GM12874 (cell line): ENCODE measurements at regions not wholly inside any gene's neighbourhood (a gene's known extent, or its start where the extent isn't known, plus 50 kb on each side); places are given as distances from the start of the nearest gene placed in this dataset.

Source experiments
- TF ChIP-seq, protein P1 (sequence below): IDR thresholded peaks from 2 replicates; pipeline ENCODE4 v1.5.1; 2011; ENCODE audit warnings: low read depth, mild to moderate bottlenecking, control low read depth, low read length, moderate library complexity; ENCODE audit not compliant: insufficient read depth

DNA sequence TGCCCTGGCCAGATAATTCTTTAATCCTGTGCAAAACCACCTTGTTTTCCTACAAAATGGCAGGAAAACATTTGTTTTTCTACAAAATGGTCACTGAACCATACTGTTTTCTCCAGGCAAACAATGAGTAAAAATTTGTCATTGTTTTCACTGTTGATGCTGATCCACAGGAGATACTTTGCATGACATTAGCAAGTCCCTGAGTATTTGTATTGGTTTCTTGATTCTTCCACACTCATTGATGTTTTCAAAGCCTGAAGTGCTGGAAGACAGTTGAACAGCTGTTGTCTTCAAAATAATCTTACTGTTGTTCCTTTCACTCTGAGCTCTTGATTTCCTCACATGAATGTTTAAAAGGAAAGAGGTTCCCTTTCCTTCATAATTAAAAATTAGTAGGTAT, 123.1 kb upstream of the HTR2A start:
- TF ChIP-seq, protein P1, sequence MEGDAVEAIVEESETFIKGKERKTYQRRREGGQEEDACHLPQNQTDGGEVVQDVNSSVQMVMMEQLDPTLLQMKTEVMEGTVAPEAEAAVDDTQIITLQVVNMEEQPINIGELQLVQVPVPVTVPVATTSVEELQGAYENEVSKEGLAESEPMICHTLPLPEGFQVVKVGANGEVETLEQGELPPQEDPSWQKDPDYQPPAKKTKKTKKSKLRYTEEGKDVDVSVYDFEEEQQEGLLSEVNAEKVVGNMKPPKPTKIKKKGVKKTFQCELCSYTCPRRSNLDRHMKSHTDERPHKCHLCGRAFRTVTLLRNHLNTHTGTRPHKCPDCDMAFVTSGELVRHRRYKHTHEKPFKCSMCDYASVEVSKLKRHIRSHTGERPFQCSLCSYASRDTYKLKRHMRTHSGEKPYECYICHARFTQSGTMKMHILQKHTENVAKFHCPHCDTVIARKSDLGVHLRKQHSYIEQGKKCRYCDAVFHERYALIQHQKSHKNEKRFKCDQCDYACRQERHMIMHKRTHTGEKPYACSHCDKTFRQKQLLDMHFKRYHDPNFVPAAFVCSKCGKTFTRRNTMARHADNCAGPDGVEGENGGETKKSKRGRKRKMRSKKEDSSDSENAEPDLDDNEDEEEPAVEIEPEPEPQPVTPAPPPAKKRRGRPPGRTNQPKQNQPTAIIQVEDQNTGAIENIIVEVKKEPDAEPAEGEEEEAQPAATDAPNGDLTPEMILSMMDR: no peak

DNA sequence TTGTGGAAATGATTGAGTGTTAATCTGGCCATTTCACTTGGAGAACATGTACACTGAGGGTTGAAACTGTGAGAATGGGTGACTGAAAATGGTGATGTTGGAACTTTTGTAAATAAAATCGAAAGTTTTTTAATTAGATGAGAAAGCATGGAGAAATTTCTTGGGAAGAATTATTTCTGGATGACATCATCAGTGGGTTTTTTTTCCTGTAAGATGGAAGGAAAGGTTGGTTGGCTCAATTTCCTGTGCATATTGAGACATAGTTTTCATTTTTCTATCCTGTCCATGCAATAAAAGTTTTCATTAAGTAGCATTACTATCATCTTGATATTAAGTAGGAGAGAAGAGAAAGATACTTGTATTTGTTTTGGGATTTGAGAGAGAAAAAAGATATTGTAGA, 120.6 kb upstream of the HTR2A start:
- TF ChIP-seq, protein P1: no peak

DNA sequence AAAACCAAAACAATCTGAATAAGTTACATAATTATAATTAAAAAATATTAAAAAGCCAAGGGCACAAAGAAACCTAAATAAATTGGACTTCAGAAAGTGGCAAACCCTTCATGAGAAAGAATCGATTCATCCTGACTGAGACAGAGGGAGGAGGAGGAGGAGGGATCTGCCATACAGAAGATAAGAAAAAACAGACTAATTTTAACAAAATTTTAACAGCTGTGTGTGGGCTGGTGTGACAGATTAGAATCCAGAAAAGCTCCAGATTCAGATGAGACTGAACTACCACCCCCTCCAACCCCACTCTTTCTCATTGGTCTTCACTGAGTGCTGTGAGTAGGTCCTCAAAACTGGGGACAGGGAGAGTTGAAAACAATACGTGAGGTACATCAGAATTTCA, 111.5 kb upstream of the HTR2A start:
- TF ChIP-seq, protein P1: no peak

DNA sequence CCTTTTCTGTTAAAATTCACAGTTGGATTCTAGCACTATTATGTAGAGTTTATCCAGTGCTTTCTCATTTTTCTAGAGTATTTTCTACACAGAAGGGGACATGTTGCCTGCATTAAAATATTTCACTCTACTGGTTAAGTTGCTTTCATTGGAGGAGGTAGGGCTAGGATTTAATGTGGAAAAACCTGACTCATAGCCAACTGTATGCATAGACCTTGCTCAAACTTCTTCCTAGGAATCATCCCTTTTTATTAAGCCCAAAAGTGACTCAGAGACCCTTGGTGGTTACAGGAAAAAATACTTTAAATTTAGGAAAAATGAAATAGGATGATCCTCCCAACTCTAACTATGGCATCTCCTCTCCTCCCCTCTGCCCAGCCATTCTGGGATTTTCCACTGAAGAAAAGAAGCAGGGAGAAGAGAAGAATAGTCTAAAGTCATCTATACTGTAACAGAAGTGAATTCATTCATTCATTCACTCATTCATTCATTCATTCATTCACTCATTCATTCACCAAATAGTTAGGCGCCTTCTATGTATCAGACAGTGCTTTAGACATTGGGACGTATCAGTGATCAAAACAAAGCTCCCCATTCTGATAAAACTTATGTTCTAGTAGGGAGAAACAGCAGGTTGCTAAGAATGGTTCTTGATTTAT, 109.0 kb upstream of the HTR2A start:
- TF ChIP-seq, protein P1: no peak

DNA sequence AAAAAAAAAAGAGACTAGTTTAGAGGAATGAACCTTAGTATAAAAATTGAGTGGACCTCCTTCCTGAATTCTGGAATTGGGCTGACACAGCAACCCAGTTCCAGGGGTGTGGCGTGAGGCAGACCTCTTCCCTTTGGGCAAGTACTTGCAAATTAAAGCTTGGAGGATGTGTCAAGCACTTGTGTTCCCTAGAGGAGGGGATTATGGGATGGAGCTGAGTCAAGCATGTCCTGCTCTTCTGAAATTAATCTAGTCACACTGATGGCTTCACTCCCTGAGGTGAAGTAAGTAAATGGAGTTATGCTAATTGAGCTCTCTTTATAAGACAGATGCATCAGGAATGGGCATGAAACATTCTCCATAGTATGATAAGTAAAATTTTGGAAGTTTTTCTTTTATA, 107.7 kb upstream of the HTR2A start:
- TF ChIP-seq, protein P1: no peak

DNA sequence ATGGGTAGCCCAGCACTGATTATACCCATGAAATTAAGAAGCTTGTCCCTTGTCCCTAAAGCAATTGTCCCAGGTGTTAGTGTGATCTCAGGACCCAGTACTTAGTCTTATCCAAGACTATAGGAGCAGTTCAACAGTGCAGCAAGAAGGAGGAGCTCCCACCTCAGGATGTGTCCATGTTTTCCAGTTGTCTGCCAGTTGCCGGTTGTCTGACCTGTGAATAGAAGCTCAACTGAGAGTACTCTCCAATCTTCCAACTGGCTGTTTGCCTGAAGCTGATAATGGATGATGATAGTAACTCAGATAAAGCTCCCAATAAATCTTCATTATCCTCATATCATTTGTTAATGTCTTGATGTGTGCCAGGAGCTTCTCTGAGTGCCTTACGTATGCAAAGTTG, 107.2 kb upstream of the HTR2A start:
- TF ChIP-seq, protein P1: no peak

DNA sequence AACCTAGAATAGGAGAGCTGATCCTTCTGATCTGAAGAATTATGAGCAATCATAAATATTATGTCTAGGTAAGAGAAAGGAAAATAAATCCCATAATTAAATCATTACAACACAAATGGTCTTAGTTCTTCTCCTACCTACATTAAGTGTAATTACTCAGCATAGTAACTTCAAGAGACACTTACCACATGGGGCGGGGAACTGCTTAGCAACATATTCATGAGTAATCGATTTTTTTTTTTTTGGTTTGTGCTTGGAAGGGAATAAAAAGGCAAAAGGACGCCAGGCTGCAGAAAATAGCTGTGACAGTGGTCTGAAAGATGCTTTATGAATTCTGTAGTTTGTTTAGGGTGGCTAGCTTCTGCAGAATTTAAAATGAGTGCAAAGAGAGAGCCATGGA, 103.3 kb upstream of the HTR2A start:
- TF ChIP-seq, protein P1: no peak
